ENCODE measurements at regions not wholly inside any gene's neighbourhood (a gene's known extent, or its start where the extent isn't known, plus 50 kb on each side); places are given as distances from the start of the nearest gene placed in this dataset.

- TF ChIP-seq CTCF (IDR thresholded peaks at IDR 0.05) (no peak), POLR2A (IDR thresholded peaks at IDR 0.05) (no peak), POLR2AphosphoS5 (IDR thresholded peaks at IDR 0.05) (no peak), EP300 (IDR thresholded peaks at IDR 0.05) (no peak)
These were observed 281.4 kb upstream of the TAC1 start for GRCh38 chr7:97450516-97450915.
